GM18508 (cell line): ENCODE measurements at regions not wholly inside any gene's neighbourhood (a gene's known extent, or its start where the extent isn't known, plus 50 kb on each side); places are given as distances from the start of the nearest gene placed in this dataset.

Source experiments
- ATAC-seq: cut with Tn5 transposase; IDR thresholded peaks from one replicate; pipeline ENCODE4 v1.9.1; 2021; ENCODE audit warnings: moderate number of reproducible peaks; ENCODE audit not compliant: insufficient read depth, unreplicated experiment

DNA sequence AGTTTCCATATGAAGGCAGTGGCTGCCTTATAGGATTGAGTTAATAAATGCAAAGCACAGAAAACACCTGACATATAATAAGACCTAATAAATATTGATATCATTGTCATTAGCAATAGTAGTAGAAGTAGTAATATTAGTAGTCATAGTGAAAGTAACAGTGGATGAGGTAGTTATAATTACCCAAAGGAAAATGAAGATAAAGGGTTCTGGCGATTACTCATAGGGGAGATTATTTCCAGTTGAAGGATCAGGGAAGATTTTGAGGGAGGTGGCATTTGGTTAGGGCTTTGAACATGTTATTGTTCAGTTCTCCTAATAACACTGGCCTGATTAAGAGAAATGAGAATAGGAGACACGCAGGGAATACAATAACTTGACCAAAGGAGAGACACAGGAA lies 131.9 kb upstream of the GPRIN3 start:
- ATAC-seq = no peak

GRCh38 chr4:89438102-89438831 lies 130.7 kb upstream of the GPRIN3 start:
- ATAC-seq = peak; percentile 51

DNA sequence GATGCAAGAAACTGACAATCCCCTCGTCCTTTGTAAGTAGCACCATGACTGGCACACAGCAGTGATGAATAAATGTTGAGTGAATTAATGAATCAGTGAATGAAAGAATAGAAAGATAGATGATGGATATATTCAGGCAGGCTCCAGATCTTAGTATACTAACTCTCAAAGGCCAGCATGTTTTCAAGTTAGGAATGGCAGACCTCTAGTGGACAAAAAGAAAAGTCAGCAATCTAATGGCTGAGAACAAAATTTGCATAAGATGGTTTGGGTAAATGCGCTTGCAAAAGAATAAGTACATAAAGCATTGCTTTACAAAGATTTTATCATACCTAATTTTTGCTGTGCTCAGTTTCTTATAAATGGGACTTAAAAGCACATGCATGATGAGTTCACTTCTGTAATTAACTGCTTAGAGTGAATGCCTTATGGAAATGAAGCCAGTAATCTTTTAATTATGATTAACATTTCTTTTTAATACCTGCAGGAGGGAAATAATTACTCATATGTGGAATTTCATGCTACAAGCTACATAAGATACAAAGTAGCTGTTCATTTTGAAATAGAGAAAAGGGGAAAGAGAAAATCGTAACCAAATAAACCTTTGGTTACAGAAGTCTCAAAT lies 126.9 kb upstream of the GPRIN3 start:
- peak; percentile 77 for ATAC-seq

- no peak for ATAC-seq
Observed at GRCh38 chr4:89427782-89428181, 120.2 kb upstream of the GPRIN3 start.

DNA sequence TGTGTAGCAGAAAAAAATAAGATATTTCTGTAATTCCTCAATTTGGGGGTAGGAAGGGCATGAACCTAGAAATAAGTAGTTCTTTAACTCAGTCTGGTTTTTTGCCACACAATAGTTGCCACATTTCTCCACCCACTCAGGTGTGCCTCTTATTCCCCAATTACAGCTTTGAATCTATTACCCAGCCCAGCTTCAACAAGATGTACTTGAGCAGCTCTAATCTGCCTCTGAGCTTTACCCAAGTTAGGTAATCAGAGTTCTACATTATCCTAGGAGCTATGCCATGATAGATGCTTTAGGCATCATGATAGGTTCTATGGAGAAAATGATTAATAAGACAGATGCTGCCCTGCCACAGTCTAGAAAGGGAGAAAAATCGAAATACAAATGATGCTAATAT lies 117.4 kb upstream of the GPRIN3 start:
- ATAC-seq = no peak

- no peak for ATAC-seq
Observed at GRCh38 chr4:89422441-89422990, 114.9 kb upstream of the GPRIN3 start.

DNA sequence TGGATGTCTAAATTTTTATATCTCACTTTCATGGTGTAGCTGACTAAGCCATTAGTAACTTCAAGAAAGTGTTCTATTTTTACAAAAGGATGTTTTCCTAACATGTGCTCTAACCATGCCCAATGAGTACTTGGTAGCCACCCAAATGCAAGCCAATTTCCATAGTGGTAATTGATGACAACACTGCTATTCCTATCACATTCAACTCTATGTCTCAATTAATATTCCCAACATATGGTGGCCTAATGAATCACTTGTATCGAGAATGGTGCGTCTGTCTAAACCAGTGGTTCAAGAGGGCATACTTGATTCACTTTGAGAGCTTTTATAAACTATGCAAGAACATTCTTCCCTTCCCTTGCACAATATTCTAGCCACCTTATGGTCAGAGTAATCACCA lies 112.9 kb upstream of the GPRIN3 start:
- ATAC-seq = no peak

DNA sequence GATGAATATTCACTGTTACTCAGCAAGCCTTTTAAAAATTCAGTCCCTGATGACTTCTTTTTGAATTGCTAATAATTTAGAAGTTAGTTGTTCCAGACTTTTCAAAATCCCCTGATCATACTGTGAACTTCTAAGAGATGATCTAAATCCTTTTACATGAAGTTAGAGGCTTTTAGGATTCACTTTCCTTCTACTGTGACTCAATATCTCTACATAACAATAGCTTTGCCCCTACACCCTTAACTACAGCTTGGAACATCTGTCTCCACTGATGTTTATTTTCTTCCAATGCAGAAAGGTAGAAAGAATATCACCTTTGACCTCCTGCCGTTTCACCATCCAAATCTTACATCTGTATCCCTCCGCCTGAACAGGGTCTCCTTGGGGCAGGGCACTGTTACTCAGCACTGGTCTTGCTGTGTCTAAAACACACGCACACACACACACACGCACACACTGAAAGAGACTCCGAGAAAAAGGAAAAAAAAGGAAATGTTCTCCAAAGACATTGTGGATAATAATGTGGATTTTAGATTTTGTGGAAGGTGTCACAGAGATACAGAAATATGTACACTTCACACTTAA lies 111.6 kb upstream of the GPRIN3 start:
- ATAC-seq = no peak

- ATAC-seq = no peak
Observed at GRCh38 chr4:89416960-89417359, 109.4 kb upstream of the GPRIN3 start.

DNA sequence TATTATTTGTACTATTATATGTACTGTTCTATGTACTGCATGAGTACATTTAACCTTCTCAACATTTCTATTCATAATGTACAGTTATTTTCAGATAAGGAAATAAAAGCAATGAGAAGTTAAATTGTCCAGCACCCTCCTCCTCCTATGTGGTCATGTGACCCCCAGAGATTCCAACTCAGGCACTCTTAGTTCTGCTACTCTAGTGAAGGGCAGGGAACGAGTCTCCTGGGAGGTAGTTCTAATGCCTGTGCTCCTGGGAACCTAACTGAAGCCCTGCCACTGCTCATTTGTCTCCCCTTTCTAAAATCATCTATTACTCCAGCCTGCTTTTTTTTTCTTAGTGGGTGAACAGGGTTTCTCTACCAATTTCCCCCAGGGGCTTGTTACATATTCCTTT lies 105.9 kb upstream of the GPRIN3 start:
- no peak for ATAC-seq

DNA sequence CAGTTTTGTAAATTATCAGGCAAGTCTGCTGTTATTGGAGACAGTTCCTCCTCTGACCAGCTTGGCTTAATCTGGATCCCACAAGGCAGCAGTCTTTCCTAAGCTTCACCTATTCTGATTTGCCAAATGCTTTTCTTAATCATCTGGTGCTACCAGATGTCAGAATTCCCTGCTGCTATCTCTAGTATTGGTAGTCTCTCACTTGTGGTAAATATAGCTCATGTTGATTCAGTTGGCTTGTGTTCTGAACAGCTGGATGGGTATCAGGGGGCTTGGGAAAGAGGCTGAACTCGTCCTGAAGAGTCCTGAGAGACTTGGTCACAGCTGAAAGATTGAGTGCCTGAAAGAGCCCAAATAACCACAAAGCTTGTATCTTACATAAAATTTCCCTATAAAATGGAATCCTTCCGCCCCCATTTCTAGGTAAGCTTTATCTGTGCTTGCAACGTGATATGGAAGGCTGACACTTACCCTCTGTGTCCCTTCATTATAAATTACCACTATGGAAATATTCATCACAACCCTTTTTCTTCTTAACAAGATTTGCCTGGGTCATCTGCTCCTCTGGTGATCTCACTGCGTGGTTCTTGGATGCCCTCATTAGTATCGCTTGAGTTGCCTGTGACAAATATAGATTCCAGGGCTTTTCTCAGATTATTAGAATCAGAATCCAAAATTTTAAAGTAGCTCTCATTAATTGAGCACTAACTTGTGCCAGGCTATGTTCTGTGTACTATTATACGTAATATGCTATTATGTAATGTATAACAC lies 104.1 kb upstream of the GPRIN3 start:
- ATAC-seq = no peak

DNA sequence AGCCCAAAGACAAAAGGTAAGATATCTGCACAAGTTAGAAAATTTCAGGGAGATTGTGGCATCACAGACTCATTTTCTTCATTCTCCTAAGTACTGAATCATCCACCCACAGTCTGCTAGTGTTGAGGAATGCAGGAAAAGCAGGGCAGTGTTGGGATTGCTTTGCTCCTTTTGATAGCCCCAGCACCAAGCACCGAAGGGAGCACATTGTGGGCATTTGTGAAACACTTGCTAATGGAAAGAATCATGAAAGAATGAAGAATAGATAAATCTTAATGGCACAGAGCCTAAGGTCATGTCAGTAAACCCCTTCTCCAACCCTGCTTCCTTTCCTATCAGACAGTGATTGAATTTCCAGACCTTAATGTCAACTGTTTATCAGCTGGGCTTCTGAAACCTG lies 103.1 kb upstream of the GPRIN3 start:
- ATAC-seq = no peak

GRCh38 chr4:89404530-89404929 lies 96.9 kb upstream of the GPRIN3 start:
- ATAC-seq = no peak

- no peak for ATAC-seq
Observed at GRCh38 chr4:89403826-89404225, 96.2 kb upstream of the GPRIN3 start.

- no peak for ATAC-seq
Observed at GRCh38 chr4:89400287-89401035, 92.9 kb upstream of the GPRIN3 start.

GRCh38 chr4:89398644-89399043 lies 91.0 kb upstream of the GPRIN3 start:
- no peak for ATAC-seq

DNA sequence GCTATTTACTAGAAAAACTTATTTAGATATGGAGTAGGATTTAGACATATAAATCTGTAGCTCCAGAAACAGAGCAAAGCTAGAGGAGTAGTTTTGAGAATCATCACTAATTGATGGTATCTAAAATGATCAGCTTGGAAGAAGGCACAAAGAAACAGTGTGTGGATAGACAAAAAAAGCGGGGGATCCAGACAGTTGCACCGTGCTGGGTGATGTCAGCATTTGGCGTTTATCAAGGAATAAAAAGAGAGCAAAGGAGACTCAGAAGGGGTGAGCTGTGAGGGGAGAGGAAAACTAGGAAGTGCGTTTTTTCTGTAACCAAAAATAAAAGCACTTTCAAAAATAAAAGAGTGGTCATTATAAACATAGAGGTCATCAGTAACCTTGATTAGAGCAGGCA lies 90.5 kb upstream of the GPRIN3 start:
- ATAC-seq = no peak

DNA sequence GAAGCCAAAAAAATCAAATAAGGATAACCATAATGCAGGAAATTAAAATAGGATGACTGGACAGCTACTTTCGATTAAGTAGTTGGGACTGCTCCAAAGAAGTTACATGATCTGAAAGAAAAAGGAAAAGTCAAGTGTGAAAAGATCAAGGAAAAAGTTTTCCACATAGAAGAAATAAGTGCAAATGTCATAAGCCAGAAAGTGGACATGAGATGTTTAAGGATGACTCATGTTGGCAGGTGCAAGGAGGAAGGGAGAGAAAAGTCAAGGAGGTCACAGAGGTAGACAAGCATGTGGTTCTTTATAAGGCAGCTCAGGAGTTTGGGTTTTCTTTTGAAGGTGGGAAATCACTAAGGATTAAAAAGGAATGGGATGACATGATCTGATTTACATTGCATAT lies 89.8 kb upstream of the GPRIN3 start:
- ATAC-seq = no peak

DNA sequence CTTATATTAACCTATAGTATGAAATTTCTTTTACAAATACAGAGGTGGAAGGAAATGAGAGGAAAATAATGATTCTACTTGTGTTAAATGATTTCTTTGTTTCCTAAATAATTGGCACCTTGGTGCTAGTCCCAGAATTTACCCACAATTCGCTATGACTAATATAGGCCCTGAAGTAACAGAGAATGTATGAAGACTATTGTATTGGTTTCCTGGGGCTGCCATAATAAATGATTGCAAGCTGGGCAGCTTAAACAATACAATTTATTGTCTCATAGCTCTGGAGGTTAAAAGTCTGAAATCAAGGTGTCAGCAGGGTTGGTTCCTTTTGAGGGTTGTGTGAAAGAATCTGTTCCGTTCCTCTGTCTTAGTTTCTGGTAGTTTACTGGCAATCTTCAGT lies 74.8 kb upstream of the GPRIN3 start:
- no peak for ATAC-seq

- no peak for ATAC-seq
Observed at GRCh38 chr4:89380980-89381379, 73.4 kb upstream of the GPRIN3 start.
